Naive thymus-derived CD4-positive, alpha-beta T cell (primary cell): ENCODE measurements at regions not wholly inside any gene's neighbourhood (a gene's known extent, or its start where the extent isn't known, plus 50 kb on each side); places are given as distances from the start of the nearest gene placed in this dataset.

Experiments
- ATAC-seq: fragments of 150-1000 bp; cut with Tn5 transposase; 2 replicates; pipeline ENCODE4 v1.10.0; 2021; ENCODE audit warnings: mild to moderate bottlenecking, moderate library complexity
- CTCF ChIA-PET: fragments of 350-600 bp; sonication (Branson Sonifier 250); formaldehyde crosslinking; loops from one replicate; lab custom pipeline; 2021; ENCODE audit warnings: antibody characterized with exemption; lab: Charles Lee
- POLR2A ChIA-PET: fragments of 350-600 bp; sonication (Branson Sonifier 250); formaldehyde crosslinking; loops from one replicate; lab custom pipeline; 2021; ENCODE audit warnings: antibody characterized with exemption, inconsistent platforms; lab: Charles Lee
- DNase-seq, 9 donors: peaks; one replicate each; pipeline versions ENCODE4 v3.0.0 to v3.0.0-alpha.2; 2020 to 2022; ENCODE audit warnings: mixed read lengths in 1 of 9
- H3K27ac ChIP-seq: one replicate; pipeline ENCODE4 v1.7.0; 2013; ENCODE audit warnings: mild to moderate bottlenecking, low read depth, low read length, moderate library complexity
- H3K27me3 ChIP-seq, 2 donors: one replicate each; pipeline ENCODE4 v1.7.0; 2013; ENCODE audit warnings: low read length in 2 of 2, mild to moderate bottlenecking in 2 of 2, moderate library complexity in 2 of 2; ENCODE audit not compliant: control insufficient read depth in 2 of 2, insufficient read depth in 2 of 2
- H3K36me3 ChIP-seq, 3 experiments: 1 replicate in 2 of 3; 2 replicates in 1 of 3; pipeline ENCODE4 v1.7.0; 2013; ENCODE audit warnings: low read length in 3 of 3, mild to moderate bottlenecking in 3 of 3, moderate library complexity in 1 of 3; ENCODE audit not compliant: insufficient read depth in 3 of 3, control insufficient read depth in 2 of 3
- H3K4me1 ChIP-seq, 2 donors: one replicate each; pipeline ENCODE4 v1.7.0; 2013; ENCODE audit warnings: low read length in 2 of 2, mild to moderate bottlenecking in 2 of 2, moderate library complexity in 1 of 2; ENCODE audit not compliant: control insufficient read depth in 2 of 2, insufficient read depth in 2 of 2
- H3K4me3 ChIP-seq: 2 replicates; pipeline ENCODE4 v1.7.0; 2013; ENCODE audit warnings: mild to moderate bottlenecking, low read length
- H3K9me3 ChIP-seq, 3 experiments: 1 replicate in 2 of 3; 2 replicates in 1 of 3; pipeline ENCODE4 v1.7.0; 2013; ENCODE audit warnings: low read length in 3 of 3; ENCODE audit not compliant: control insufficient read depth in 2 of 3
- H3K27ac Mint-ChIP-seq, 9 donors: one replicate each; pipeline ENCODE4 v1.8.0; 2020 to 2022; ENCODE audit warnings: mixed read lengths in 9 of 9, mild to moderate bottlenecking in 8 of 9, moderate library complexity in 5 of 9, inconsistent platforms in 2 of 9
- H3K27me3 Mint-ChIP-seq, 5 donors: one replicate each; pipeline ENCODE4 v1.8.0; 2021 to 2022; ENCODE audit warnings: mixed read lengths in 5 of 5, mild to moderate bottlenecking in 1 of 5
- H3K36me3 Mint-ChIP-seq, 5 donors: one replicate each; pipeline ENCODE4 v1.8.0; 2020 to 2022; ENCODE audit warnings: mixed read lengths in 5 of 5, mild to moderate bottlenecking in 3 of 5, inconsistent platforms in 1 of 5
- H3K4me1 Mint-ChIP-seq, 7 donors: one replicate each; pipeline ENCODE4 v1.8.0; 2020 to 2022; ENCODE audit warnings: mixed read lengths in 7 of 7, mild to moderate bottlenecking in 3 of 7, inconsistent platforms in 1 of 7
- H3K4me3 Mint-ChIP-seq, 10 donors: one replicate each; pipeline ENCODE4 v1.8.0; 2020 to 2022; ENCODE audit warnings: mild to moderate bottlenecking in 10 of 10, mixed read lengths in 10 of 10, moderate library complexity in 6 of 10, inconsistent platforms in 2 of 10
- H3K9me3 Mint-ChIP-seq, 11 donors: one replicate each; pipeline ENCODE4 v1.8.0; 2020 to 2022; ENCODE audit warnings: mixed read lengths in 11 of 11, mild to moderate bottlenecking in 4 of 11, inconsistent platforms in 1 of 11, moderate library complexity in 1 of 11
- intact Hi-C, 2 donors: fragments of 100-400 bp; cut with micrococcal nuclease; formaldehyde crosslinking; loops; one replicate each; pipeline ENCODE4 v1.15.1; 2023

DNA sequence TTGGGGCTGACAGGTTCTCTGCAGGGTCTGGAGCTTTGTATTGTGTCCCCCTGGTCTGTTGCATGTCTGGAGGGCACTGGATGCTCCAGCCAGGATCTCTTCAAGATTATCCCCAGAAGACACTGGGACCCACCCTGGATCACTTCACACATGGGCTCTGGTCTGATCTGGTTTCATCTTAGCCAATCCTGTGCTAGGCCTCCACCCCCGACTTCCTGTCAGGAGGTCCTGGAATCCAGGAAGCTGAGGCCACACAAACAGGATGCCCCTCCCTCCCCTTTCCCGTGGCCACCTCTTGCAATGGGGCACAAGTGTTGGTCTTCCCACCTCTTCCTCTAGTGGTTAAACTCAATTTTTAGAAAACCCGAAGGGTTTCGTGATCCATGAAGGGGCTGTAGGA, 242.6 kb upstream of the MVB12B start:
- Mint-ChIP-seq H3K27me3 (peaks cover 2 to 45% (median 32%) of the 10 kb centered on the region in 5 donors), H3K9me3 (peaks cover 0 to 9% (median 4%) of the 10 kb centered on the region in 11 donors), H3K4me3 (peak overlapping the region in 2 of 10 donors; percentile 7 to 23)

GRCh38 chr9:126084696-126085095, 241.9 kb upstream of the MVB12B start:
- Histone ChIP-seq H3K27ac (no peak overlapping the region), H3K36me3 (no peaks in the 10 kb centered on the region), H3K27me3 (no peaks in the 10 kb centered on the region), H3K4me1 (peaks cover 0 to 6% of the 10 kb centered on the region in 2 donors), H3K9me3 (no peaks in the 10 kb centered on the region), H3K4me3 (no peak overlapping the region)
- CTCF ChIA-PET, result no interaction called here
- Mint-ChIP-seq H3K4me1 (peaks cover 10 to 22% (median 18%) of the 10 kb centered on the region in 7 donors), H3K27me3 (peaks cover 2 to 38% (median 29%) of the 10 kb centered on the region in 5 donors), H3K27ac (no peak overlapping the region), H3K36me3 (peaks cover 0 to 3% (median 0%) of the 10 kb centered on the region in 5 donors), H3K4me3 (peak overlapping the region in 2 of 10 donors; percentile 3 to 36), H3K9me3 (peaks cover 0 to 9% (median 4%) of the 10 kb centered on the region in 11 donors)
- POLR2A ChIA-PET, result no interaction called here
- intact Hi-C loops, result no loop called here
- ATAC-seq (no peak), DNase-seq (no peak)

More for the DNA sequence above, 242.6 kb upstream of the MVB12B start:
- Mint-ChIP-seq H3K36me3 (peaks cover 0 to 3% (median 0%) of the 10 kb centered on the region in 5 donors), H3K4me1 (peaks cover 10 to 22% (median 18%) of the 10 kb centered on the region in 7 donors), H3K27ac (no peak overlapping the region)
- Histone ChIP-seq H3K9me3 (no peaks in the 10 kb centered on the region), H3K27ac (no peak overlapping the region), H3K36me3 (no peaks in the 10 kb centered on the region), H3K4me3 (no peak overlapping the region), H3K27me3 (no peaks in the 10 kb centered on the region), H3K4me1 (peaks cover 0 to 6% of the 10 kb centered on the region in 2 donors)
- ATAC-seq (no peak), DNase-seq (no peak)
- POLR2A ChIA-PET, result no interaction called here
- CTCF ChIA-PET, result no interaction called here
- intact Hi-C loops, result no loop called here

DNA sequence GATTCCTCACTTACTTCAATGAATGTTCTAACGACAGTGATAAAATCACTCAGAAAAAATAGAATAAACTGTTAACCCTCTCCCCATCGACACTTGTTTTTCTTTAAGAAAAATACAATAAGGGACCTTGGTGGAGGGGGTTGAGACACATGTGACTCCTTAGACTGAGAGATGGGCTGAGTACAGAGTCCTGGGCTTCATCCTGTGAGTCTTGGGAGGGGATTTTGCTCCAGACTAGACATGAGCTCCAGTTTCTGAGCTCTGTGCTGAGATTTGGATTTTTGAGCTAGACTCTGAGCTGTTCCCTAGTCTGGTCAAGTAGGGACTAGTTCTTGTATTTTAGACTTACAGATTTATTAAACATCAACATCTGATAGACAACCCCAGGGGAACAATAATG, 241.5 kb upstream of the MVB12B start:
- Mint-ChIP-seq H3K36me3 (peaks cover 0 to 3% (median 0%) of the 10 kb centered on the region in 5 donors), H3K27me3 (peaks cover 2 to 33% (median 25%) of the 10 kb centered on the region in 5 donors), H3K4me1 (peaks cover 10 to 22% (median 18%) of the 10 kb centered on the region in 7 donors), H3K27ac (no peak overlapping the region), H3K4me3 (no peak overlapping the region), H3K9me3 (peaks cover 0 to 9% (median 4%) of the 10 kb centered on the region in 11 donors)
- H3K27me3 ChIP-seq, result no peaks in the 10 kb centered on the region
- peaks cover 0 to 6% of the 10 kb centered on the region in 2 donors for H3K4me1 ChIP-seq
- H3K9me3 ChIP-seq, result no peaks in the 10 kb centered on the region
- ChIA-PET POLR2A (interaction anchor here (0.6 kb wide), 1 partner anchor 71 kb away, joined by 3 read pairs; no protein-coding TSS in a partner anchor), CTCF (interaction anchor here (0.7 kb wide), 1 partner anchor 411 kb away, joined by 3 read pairs; no protein-coding TSS in a partner anchor)
- DNase-seq (no peak), ATAC-seq (no peak)
- no peaks in the 10 kb centered on the region for H3K36me3 ChIP-seq
- no peak overlapping the region for H3K4me3 ChIP-seq
- intact Hi-C loops, result no loop called here
- no peak overlapping the region for H3K27ac ChIP-seq

DNA sequence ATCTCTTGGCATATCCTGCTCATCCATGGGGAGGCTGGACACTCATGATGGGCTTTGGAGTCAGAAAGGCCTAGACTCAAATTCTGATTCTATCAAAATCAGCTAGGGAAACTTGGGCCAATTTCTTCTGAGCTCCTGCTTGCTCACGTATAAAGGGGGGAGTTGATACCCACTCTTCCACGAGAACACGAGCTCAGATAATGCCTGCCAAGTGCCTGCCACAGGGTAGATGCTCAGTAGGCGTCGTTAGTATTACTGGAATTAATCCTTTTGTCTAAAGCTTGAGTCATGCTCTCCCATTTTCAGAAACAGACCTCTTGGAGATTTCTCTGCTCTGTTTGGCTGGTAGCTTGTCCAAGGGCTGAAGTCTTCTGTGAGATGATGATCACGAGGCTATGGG, 238.3 kb upstream of the MVB12B start:
- ChIA-PET CTCF (no interaction called here), POLR2A (no interaction called here)
- H3K4me3 Mint-ChIP-seq, result no peak overlapping the region
- ATAC-seq, result no peak
- H3K27me3 Mint-ChIP-seq, result peaks cover 2 to 27% (median 12%) of the 10 kb centered on the region in 5 donors
- intact Hi-C loops, result no loop called here
- Histone ChIP-seq H3K36me3 (no peaks in the 10 kb centered on the region), H3K27ac (no peak overlapping the region), H3K27me3 (no peaks in the 10 kb centered on the region), H3K4me1 (peaks cover 0 to 6% of the 10 kb centered on the region in 2 donors), H3K9me3 (no peaks in the 10 kb centered on the region), H3K4me3 (no peak overlapping the region)
- no peak for DNase-seq
- H3K9me3 Mint-ChIP-seq, result peaks cover 0 to 5% (median 3%) of the 10 kb centered on the region in 11 donors
- H3K4me1 Mint-ChIP-seq, result peaks cover 11 to 19% (median 13%) of the 10 kb centered on the region in 7 donors
- peaks cover 0 to 3% (median 0%) of the 10 kb centered on the region in 5 donors for H3K36me3 Mint-ChIP-seq
- H3K27ac Mint-ChIP-seq, result no peak overlapping the region

DNA sequence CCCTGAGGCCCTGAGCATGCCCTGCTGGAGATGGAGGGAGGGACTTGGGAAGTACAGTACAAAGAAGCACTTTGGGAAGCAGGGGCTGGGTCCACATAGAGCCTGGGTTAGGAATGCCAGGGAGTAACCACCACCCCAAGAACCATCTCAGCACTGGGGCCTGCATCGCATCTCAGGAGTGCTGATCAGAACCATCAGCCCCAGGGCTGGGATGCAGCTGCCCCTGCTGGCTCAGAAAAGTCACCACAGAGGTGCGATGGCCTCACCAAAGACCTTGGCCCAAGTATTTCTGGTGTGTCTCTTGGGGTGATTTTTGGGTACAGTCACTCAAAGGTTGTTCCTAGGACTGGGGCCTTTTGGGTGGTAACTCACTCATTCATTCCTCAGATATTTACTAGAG, 236.8 kb upstream of the MVB12B start:
- POLR2A ChIA-PET, result no interaction called here
- Histone ChIP-seq H3K36me3 (no peaks in the 10 kb centered on the region), H3K27me3 (no peaks in the 10 kb centered on the region), H3K4me3 (no peak overlapping the region), H3K9me3 (no peaks in the 10 kb centered on the region), H3K4me1 (no peaks in the 10 kb centered on the region), H3K27ac (no peak overlapping the region)
- CTCF ChIA-PET, result no interaction called here
- Mint-ChIP-seq H3K4me1 (peaks cover 0 to 6% (median 0%) of the 10 kb centered on the region in 7 donors), H3K27ac (no peak overlapping the region), H3K4me3 (no peak overlapping the region), H3K36me3 (no peaks in the 10 kb centered on the region), H3K9me3 (peaks cover 0 to 5% (median 0%) of the 10 kb centered on the region in 11 donors), H3K27me3 (peaks cover 0 to 20% (median 0%) of the 10 kb centered on the region in 5 donors)
- intact Hi-C loops, result no loop called here
- DNase-seq (no peak), ATAC-seq (no peak)

DNA sequence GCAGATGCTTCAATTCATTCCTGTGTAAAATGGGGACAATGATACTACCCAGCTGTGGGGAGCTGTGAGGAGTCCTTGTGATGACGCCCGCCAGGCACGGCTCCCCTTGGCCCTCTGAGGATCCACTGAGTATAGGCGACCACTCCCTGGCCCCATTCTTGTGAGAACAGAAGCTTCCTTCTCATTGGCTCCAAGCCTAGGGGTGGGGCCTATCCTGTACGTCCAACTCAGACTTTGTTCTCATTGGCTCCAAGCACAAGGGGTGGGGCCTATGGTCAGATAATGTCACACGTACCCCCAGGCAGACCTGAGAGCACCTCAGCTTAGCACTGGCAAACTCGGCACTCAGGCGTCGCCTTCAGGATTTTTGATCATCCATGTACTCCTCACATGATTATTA, 232.9 kb upstream of the MVB12B start:
- no peak for ATAC-seq
- no peaks in the 10 kb centered on the region for H3K9me3 ChIP-seq
- POLR2A ChIA-PET, result no interaction called here
- Mint-ChIP-seq H3K27ac (no peak overlapping the region), H3K36me3 (no peaks in the 10 kb centered on the region), H3K4me3 (no peak overlapping the region), H3K27me3 (peaks cover 0 to 16% (median 6%) of the 10 kb centered on the region in 5 donors), H3K4me1 (peaks cover 0 to 2% (median 0%) of the 10 kb centered on the region in 7 donors), H3K9me3 (peaks cover 0 to 3% (median 0%) of the 10 kb centered on the region in 11 donors)
- intact Hi-C loops, result no loop called here
- H3K27ac ChIP-seq, result no peak overlapping the region
- no peaks in the 10 kb centered on the region for H3K27me3 ChIP-seq
- no peak overlapping the region for H3K4me3 ChIP-seq
- CTCF ChIA-PET, result no interaction called here
- H3K4me1 ChIP-seq, result no peaks in the 10 kb centered on the region
- DNase-seq, result no peak
- no peaks in the 10 kb centered on the region for H3K36me3 ChIP-seq
